ENCODE measurements at regions not wholly inside any gene's neighbourhood (a gene's known extent, or its start where the extent isn't known, plus 50 kb on each side); places are given as distances from the start of the nearest gene placed in this dataset.
A peak's percentile ranks its signal among the peaks of the same experiment; 100 is the strongest.
"Not testable (repeated sequence)": the region's sequence is repeated elsewhere in the genome, so short reads cannot be mapped to it uniquely, and the experiment has no call there.

- H3K4me3 ChIP-seq (ENCODE audit: low read depth, low read length, poor library complexity, severe bottlenecking) = no peak overlapping the region
- TF ChIP-seq CTCF (conservative IDR thresholded peaks at IDR 0.05; ENCODE audit: low read depth, low read length) = no peak
- TF ChIP-seq EZH2 (IDR thresholded peaks at IDR 0.05; ENCODE audit: borderline replicate concordance, low read depth, low read length, poor library complexity, severe bottlenecking) = no peak
- ChIA-PET CTCF (no interaction called here), POLR2A (ENCODE audit: low non-redundant PET) (no interaction called here)
- peak; percentile 37 for DNase-seq (ENCODE audit: low spot score)
- H3K27ac ChIP-seq (ENCODE audit: low read depth, low read length, poor library complexity, severe bottlenecking) = no peak overlapping the region
- H3K36me3 ChIP-seq (ENCODE audit: insufficient read depth, low read length, poor library complexity, severe bottlenecking) = no peaks in the 10 kb centered on the region
- intact Hi-C loops (cut with micrococcal nuclease; ENCODE audit: unreplicated experiment) = no loop called here
- no TSS peak for BruUV-seq (replicated peaks)
- H3K27me3 ChIP-seq (replicated peaks; ENCODE audit: insufficient read depth, low read depth, low read length, poor library complexity) = peaks cover 19% of the 10 kb centered on the region
- no peaks in the 10 kb centered on the region for H3K9me3 ChIP-seq (ENCODE audit: low read depth, low read length, poor library complexity, severe bottlenecking)
- H3K4me1 ChIP-seq (ENCODE audit: insufficient read depth, low read length, poor library complexity, severe bottlenecking) = no peaks in the 10 kb centered on the region
Measured at GRCh38 chr10:84755311-84755710, 426.9 kb downstream of the CCSER2 start.

DNA sequence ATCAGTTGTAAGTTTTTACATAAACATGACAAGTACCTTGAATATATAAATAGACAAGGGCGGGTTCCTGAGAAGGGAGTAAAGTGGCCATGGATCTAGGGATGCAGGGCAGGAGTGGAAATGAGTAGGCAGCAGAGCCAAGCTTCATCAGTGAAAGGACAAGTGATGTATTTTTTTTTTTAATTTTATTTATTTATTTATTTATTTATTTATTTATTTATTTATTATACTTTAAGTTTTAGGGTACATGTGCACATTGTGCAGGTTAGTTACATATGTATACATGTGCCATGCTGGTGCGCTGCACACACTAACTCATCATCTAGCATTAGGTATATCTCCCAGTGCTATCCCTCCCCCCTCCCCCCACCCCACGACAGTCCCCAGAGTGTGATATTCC is 428.3 kb downstream of the CCSER2 start:
- DNase-seq (ENCODE audit: low spot score); intact Hi-C loops (cut with micrococcal nuclease; ENCODE audit: unreplicated experiment); H3K9me3 ChIP-seq (ENCODE audit: low read depth, low read length, poor library complexity, severe bottlenecking); POLR2A ChIA-PET (ENCODE audit: low non-redundant PET); H3K27ac ChIP-seq (ENCODE audit: low read depth, low read length, poor library complexity, severe bottlenecking); H3K4me1 ChIP-seq (ENCODE audit: insufficient read depth, low read length, poor library complexity, severe bottlenecking); CTCF ChIA-PET; H3K4me3 ChIP-seq (ENCODE audit: low read depth, low read length, poor library complexity, severe bottlenecking); H3K36me3 ChIP-seq (ENCODE audit: insufficient read depth, low read length, poor library complexity, severe bottlenecking); H3K27me3 ChIP-seq (replicated peaks; ENCODE audit: insufficient read depth, low read depth, low read length, poor library complexity); BruUV-seq (replicated peaks): not testable (repeated sequence)

- CTCF ChIA-PET = not testable (repeated sequence)
Measured at GRCh38 chr10:84761994-84762614, 433.7 kb downstream of the CCSER2 start.

DNA sequence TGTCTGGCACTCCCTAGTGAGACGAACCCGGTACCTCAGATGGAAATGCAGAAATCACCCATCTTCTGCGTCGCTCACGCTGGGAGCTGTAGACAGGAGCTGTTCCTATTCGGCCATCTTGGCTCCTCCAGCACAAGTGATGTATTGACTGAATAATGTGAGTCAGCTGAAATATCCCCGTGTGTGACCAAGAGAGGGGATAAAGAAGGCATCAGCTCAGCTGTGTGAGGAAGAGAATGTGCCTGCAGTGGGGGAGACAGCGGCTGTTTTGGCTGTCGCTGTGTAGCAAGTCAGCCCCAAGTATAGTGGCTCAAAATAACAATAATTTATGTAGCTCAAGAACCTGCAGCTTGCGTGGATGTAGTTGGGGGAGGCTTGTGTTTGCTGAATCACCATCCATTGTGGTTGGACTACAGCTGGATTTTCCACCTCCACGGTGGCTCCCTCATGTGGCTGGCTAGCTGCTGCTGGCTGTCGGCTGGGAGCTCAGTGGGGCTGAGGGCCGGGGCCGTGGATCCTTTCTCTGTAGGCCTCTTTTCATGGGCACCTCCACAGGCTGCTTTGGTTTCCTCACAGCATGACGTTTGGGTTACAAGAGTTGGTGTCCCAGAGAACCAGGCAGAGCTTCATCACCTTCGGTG is 434.5 kb downstream of the CCSER2 start:
- POLR2A ChIA-PET (ENCODE audit: low non-redundant PET) = no interaction called here
- TF ChIP-seq EZH2 (IDR thresholded peaks at IDR 0.05; ENCODE audit: borderline replicate concordance, low read depth, low read length, poor library complexity, severe bottlenecking) = no peak
- TF ChIP-seq CTCF (conservative IDR thresholded peaks at IDR 0.05; ENCODE audit: low read depth, low read length) = no peak
- Histone ChIP-seq H3K4me3 (ENCODE audit: low read depth, low read length, poor library complexity, severe bottlenecking) (no peak overlapping the region), H3K4me1 (ENCODE audit: insufficient read depth, low read length, poor library complexity, severe bottlenecking) (no peaks in the 10 kb centered on the region), H3K9me3 (ENCODE audit: low read depth, low read length, poor library complexity, severe bottlenecking) (no peaks in the 10 kb centered on the region), H3K36me3 (ENCODE audit: insufficient read depth, low read length, poor library complexity, severe bottlenecking) (no peaks in the 10 kb centered on the region), H3K27ac (ENCODE audit: low read depth, low read length, poor library complexity, severe bottlenecking) (no peak overlapping the region), H3K27me3 (replicated peaks; ENCODE audit: insufficient read depth, low read depth, low read length, poor library complexity) (peaks cover 8% of the 10 kb centered on the region)
- intact Hi-C loops (cut with micrococcal nuclease; ENCODE audit: unreplicated experiment) = no loop called here
- no TSS peak for BruUV-seq (replicated peaks)
- DNase-seq (ENCODE audit: low spot score) = no peak
- CTCF ChIA-PET = no interaction called here

More at GRCh38 chr10:84761994-84762614, 433.7 kb downstream of the CCSER2 start:
- H3K27ac ChIP-seq (ENCODE audit: low read depth, low read length, poor library complexity, severe bottlenecking); POLR2A ChIA-PET (ENCODE audit: low non-redundant PET); H3K4me3 ChIP-seq (ENCODE audit: low read depth, low read length, poor library complexity, severe bottlenecking); BruUV-seq (replicated peaks); H3K4me1 ChIP-seq (ENCODE audit: insufficient read depth, low read length, poor library complexity, severe bottlenecking); DNase-seq (ENCODE audit: low spot score); intact Hi-C loops (cut with micrococcal nuclease; ENCODE audit: unreplicated experiment); H3K36me3 ChIP-seq (ENCODE audit: insufficient read depth, low read length, poor library complexity, severe bottlenecking); H3K9me3 ChIP-seq (ENCODE audit: low read depth, low read length, poor library complexity, severe bottlenecking); H3K27me3 ChIP-seq (replicated peaks; ENCODE audit: insufficient read depth, low read depth, low read length, poor library complexity): not testable (repeated sequence)
